D341Med (cell line): ENCODE measurements at regions not wholly inside any gene's neighbourhood (a gene's known extent, or its start where the extent isn't known, plus 50 kb on each side); places are given as distances from the start of the nearest gene placed in this dataset.
A peak's percentile ranks its signal among the peaks of the same experiment; 100 is the strongest.

Source experiments
- DNase-seq: peaks from one replicate; pipeline ENCODE4 v3.0.0; 2012; ENCODE audit warnings: low spot score

DNA sequence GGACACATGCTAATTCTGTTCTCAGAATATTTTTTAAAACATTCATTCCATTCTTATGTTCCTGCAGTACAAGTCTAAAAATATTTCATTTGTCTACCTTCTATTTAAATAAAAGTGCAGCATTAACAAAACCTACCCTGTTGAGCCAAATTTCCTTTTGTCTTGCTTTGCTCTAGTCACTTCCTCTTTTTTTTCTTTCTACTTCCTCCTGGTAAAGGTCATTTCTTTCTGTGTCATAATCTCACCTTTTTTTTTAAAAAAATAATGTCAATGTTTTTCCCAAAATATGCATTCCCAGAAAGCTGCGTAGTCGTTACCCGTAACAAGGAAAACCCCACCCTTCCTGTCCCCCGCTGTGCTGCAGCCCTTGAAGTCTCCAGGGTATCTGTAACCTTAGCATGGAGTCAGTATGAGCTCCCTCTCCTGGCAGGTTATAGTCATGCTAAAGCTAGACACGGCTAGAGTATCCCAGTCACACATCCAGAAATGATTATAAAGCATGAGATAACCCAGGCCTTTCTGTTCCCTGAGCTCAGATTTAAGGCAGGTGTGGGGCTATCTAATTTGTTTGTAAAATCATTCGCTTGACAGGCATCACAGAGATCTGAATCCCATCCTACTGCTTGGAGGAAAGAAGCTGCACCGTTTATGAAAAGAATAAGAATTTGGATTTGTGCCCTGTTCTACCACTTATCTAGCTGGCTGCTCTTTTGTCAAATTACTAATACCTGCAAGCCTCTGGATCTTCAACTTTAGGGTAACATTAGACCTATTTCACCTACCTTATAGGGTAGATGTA, 51.1 kb upstream of the EED start:
- peak; percentile 82 for DNase-seq

DNA sequence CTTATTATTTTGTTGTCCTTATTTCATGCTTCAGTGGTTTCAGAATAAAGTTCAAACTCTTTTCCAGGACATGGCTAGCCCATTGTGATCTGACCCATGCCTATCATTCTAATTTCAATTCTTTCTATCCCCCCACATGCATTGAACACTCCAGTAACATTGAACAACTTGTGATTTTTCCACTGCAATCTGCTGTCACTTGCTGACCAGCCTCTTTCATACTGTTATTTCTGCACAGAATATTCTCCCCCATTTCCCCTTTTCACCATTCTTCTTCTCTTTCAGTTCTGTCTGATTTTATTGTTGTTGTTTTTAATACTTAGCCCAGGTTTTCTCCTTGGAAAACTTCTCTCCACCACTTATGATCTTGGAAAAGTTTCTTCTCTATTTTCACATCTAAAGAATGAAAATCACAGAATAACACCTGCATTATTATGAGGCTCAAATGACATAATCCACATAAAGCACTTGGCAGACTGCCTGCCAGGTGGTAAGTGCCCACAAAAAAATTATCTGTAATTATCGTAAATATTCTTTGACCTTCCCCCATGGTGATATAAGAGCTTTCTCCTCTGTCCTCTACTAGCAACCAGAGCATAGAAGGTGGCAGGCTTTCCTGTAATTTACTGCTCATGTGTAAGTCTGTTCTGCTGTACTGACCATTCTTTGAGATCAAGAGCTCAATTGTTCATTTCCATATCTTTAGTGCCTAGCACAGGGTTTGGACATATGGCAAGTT, 51.9 kb upstream of the EED start:
- no peak for DNase-seq

GRCh38 chr11:86191874-86192273, 52.7 kb upstream of the EED start:
- DNase-seq, result no peak

DNA sequence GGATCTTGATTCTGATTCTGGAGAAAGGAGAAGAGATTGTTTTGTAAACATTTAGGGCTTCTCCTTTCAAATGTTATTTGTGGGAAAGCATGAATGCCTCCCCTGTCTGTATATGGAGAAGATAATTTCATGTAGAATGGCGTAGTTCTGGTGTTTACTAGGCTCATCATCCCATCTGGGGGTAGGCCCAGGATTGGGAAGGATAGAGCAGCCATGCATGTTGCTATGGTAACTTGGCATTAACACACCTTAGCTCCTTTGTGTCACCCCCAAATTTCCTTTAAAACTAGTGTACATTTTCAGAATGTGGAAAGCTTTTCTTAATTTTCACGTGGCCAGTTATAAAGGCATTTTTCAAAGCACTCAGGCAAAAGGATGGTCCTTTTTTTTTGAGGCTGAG, 57.5 kb upstream of the EED start:
- DNase-seq, result no peak

DNA sequence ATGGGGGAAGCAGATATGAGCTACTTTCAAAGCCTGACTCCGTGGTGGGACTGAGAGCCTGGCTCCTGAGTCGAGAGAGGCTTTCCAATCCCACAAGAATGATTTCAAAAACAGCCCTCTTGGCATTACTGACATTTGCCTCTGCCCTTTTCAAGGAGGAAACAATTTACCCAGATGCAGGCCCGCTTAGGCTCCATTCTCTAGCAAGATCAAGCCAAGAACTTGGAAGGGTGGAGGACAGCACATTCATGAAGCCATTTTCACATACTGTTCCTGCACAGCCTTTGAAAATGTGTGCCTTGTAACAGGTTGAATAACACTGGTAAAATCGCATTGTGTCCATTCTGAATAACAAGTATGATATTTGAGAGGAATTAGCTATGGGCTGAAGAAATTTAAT, 58.2 kb upstream of the EED start:
- no peak for DNase-seq

- DNase-seq, result no peak
Measured at GRCh38 chr11:86185381-86185750, 59.2 kb upstream of the EED start.

- no peak for DNase-seq
Measured at GRCh38 chr11:86184728-86185380, 59.7 kb upstream of the EED start.

DNA sequence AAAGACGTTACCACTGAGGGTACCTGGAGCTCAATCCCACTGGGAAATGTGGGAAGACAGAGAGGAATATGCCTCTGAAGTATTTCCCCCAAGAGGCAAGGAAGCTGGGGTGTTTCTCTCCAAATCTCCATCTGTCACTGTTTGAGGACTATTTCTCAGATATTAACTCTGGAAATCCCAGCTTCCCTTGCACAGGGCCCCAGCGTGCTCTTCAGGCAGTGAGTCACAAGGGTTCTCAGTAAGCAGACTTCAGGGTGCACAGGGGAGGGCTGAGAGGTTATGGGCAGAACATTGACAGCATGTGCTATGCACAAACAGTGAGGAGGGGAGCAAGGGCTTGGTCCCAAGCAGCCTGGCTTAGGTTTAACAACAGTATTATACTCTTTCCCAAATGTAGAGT, 60.9 kb upstream of the EED start:
- DNase-seq, result no peak

DNA sequence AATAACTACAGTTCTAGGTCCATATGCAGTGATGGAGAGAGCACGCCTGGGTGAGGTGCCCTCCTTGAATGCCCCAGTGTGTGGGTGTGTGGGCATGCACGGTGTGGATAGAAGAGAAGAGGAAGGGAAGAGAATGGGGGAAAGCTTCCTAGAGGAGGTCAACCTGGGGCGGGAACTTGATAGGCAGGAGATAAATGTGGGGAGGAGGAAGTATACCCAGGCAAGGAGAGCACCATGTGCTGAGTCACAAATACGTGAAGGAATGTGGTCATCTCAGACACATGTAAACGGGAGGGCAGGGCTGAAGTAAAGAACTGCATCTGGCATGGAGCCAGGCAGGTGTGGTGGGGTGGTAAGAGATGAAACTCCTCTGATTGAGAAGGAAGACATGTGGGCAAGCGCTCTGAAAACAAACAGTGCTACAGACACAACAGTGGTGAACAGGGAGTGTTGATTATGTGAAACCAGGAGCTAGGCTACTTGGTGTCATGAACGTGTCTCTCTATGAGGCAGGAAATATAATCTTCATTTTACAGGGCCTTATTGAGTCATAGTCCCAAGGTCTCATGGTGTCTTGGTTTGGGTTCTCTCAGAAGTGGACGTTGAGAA, 61.5 kb upstream of the EED start:
- DNase-seq, result no peak

- no peak for DNase-seq
Measured at GRCh38 chr11:86181379-86181778, 63.2 kb upstream of the EED start.

GRCh38 chr11:86180851-86181250, 63.7 kb upstream of the EED start:
- DNase-seq, result no peak

DNA sequence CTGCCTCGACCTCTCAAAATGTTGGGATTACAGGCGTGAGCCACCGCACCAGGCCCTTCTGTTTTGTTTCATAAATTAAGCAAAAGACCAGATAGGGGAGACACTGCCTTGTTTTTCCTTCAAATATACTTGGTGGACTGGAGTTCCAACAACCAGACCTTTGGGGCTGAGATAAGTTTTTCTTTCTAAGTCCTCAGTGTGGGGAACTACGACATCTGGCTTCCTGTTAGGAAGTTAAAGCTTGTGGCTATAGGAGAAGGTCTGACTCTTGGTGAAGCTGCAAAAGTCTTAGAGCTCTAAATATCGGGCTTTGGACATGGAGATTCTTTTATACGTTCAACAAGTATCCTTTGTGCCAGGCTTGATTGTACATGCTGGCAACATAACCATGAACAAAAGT, 64.1 kb upstream of the EED start:
- DNase-seq, result no peak

- no peak for DNase-seq
Measured at GRCh38 chr11:86179646-86180064, 64.9 kb upstream of the EED start.

DNA sequence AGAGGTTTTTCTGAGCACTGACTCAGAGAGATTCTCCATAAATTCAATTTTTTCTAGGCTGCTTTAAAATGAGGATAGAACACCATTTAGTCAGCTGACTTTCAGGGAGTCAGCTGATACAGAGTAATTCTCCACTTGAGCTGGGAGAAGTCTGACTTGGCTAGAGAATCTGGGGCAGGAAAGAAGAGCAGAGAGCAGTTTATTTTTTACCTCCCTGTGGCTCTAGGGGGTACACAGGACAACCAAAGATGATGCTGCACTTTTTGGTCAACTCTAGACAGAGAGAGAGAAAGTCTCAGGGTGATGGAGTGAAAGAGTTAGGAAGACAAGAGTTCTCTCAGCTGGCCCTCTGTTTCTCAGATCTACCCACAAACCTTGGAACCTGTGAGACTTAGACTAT, 67.3 kb upstream of the EED start:
- no peak for DNase-seq

GRCh38 chr11:86176165-86176884, 68.2 kb upstream of the EED start:
- DNase-seq, result no peak

DNA sequence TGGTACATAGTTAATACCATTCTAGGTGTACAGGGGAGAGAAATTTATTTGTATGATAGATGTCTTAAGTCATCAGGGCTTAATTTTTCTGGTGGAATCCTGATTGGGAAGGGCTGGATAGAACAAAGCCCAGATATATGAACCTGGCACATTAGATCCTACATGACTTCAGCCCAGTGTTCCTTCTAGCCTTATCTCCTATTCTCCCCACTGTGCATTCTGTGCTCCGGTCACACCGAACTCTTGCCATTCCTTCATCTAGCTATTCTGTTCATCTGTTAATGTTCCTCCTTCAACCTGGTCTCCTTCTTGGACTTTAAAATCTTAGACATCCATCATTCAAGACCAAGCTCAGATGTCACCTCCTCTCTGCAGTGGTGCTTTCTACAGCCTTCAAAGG, 68.9 kb upstream of the EED start:
- DNase-seq, result no peak

DNA sequence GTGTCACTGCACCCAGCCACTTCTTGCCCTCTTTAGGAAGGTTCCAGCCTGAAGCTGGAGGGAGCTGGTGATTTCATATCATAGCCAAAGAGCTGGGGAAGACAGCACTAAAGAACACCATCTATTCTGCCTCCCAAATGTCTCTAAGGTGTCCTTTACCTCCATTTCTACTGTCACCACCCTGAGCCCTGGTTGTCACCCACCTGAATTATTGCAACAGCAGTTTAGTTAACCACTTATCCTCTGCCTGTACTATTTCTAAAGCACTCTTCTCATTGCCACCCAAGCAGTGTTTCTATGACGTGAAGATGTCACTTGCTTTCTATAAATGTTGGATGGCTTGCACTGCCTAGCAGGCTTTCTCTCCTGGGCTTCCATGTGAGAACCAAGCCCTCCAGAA, 69.4 kb upstream of the EED start:
- DNase-seq, result no peak

- peak; percentile 37 for DNase-seq
Measured at GRCh38 chr11:86174101-86175046, 70.2 kb upstream of the EED start.

- no peak for DNase-seq
Measured at GRCh38 chr11:86172894-86173293, 71.7 kb upstream of the EED start.

DNA sequence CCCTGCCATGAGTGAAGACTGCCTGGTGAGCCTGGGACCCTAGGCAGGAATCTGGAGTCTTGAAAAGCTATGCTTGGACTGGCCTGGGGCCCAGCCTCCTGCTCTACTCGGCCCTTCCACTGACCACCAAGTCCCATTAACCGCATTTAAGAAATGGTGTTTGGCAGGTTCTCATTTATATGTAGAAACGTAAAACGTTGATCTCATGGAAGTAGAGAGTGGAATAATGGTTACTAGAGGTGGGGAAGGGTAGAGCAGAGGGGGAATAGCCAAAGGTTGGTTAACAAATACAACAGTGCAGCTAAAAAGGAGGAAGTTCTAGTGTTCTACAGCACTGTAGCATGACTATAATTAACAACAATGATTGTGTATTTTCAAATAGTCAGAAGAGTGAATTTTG, 72.9 kb upstream of the EED start:
- DNase-seq, result no peak
